Memory B cell (primary cell): ENCODE measurements at regions not wholly inside any gene's neighbourhood (a gene's known extent, or its start where the extent isn't known, plus 50 kb on each side); places are given as distances from the start of the nearest gene placed in this dataset.

Experiments
- ATAC-seq: fragments of 150-1000 bp; cut with Tn5 transposase; 2 replicates; pipeline ENCODE4 v1.10.0; 2021; ENCODE audit warnings: low read depth, mild to moderate bottlenecking, moderate library complexity
- DNase-seq, 2 donors: peaks; one replicate each; pipeline ENCODE4 v3.0.0; 2022; ENCODE audit warnings: low spot score in 2 of 2
- H3K27ac Mint-ChIP-seq: one replicate; pipeline ENCODE4 v1.8.0; 2022; ENCODE audit warnings: mild to moderate bottlenecking, moderate library complexity, mixed read lengths
- H3K27me3 Mint-ChIP-seq: one replicate; pipeline ENCODE4 v1.8.0; 2022; ENCODE audit warnings: mixed read lengths
- H3K36me3 Mint-ChIP-seq: one replicate; pipeline ENCODE4 v1.8.0; 2022; ENCODE audit warnings: mild to moderate bottlenecking, mixed read lengths
- H3K4me1 Mint-ChIP-seq: one replicate; pipeline ENCODE4 v1.8.0; 2022; ENCODE audit warnings: mixed read lengths
- H3K4me3 Mint-ChIP-seq: one replicate; pipeline ENCODE4 v1.8.0; 2022; ENCODE audit warnings: mild to moderate bottlenecking, moderate library complexity, mixed read lengths
- H3K9me3 Mint-ChIP-seq: one replicate; pipeline ENCODE4 v1.8.0; 2022; ENCODE audit warnings: mixed read lengths

GRCh38 chr19:31715249-31715945 is 366.2 kb upstream of the TSHZ3 start:
- H3K36me3 Mint-ChIP-seq = no peaks in the 10 kb centered on the region
- no peaks in the 10 kb centered on the region for H3K27me3 Mint-ChIP-seq
- no peak for DNase-seq
- H3K4me3 Mint-ChIP-seq = no peak overlapping the region
- peaks cover 5% of the 10 kb centered on the region for H3K9me3 Mint-ChIP-seq
- H3K27ac Mint-ChIP-seq = no peak overlapping the region
- no peaks in the 10 kb centered on the region for H3K4me1 Mint-ChIP-seq
- ATAC-seq = no peak

GRCh38 chr19:31716826-31717225 is 367.6 kb upstream of the TSHZ3 start:
- H3K27ac Mint-ChIP-seq = no peak overlapping the region
- H3K4me3 Mint-ChIP-seq = no peak overlapping the region
- no peaks in the 10 kb centered on the region for H3K36me3 Mint-ChIP-seq
- peaks cover 1% of the 10 kb centered on the region for H3K9me3 Mint-ChIP-seq
- ATAC-seq (no peak), DNase-seq (no peak)
- H3K4me1 Mint-ChIP-seq = no peaks in the 10 kb centered on the region
- H3K27me3 Mint-ChIP-seq = no peaks in the 10 kb centered on the region

GRCh38 chr19:31717269-31717923 is 368.2 kb upstream of the TSHZ3 start:
- Mint-ChIP-seq H3K27me3 (no peaks in the 10 kb centered on the region), H3K4me1 (no peaks in the 10 kb centered on the region), H3K27ac (no peak overlapping the region), H3K4me3 (no peak overlapping the region), H3K36me3 (no peaks in the 10 kb centered on the region), H3K9me3 (peaks cover 1% of the 10 kb centered on the region)
- DNase-seq = no peak
- no peak for ATAC-seq

- Mint-ChIP-seq H3K9me3 (peaks cover 1% of the 10 kb centered on the region), H3K27ac (no peak overlapping the region), H3K4me1 (no peaks in the 10 kb centered on the region), H3K4me3 (no peak overlapping the region), H3K36me3 (no peaks in the 10 kb centered on the region), H3K27me3 (no peaks in the 10 kb centered on the region)
- ATAC-seq (no peak), DNase-seq (no peak)
These were observed 368.8 kb upstream of the TSHZ3 start for GRCh38 chr19:31718032-31718431.

- no peak for ATAC-seq
- Mint-ChIP-seq H3K4me3 (no peak overlapping the region), H3K27ac (no peak overlapping the region), H3K27me3 (no peaks in the 10 kb centered on the region), H3K36me3 (no peaks in the 10 kb centered on the region), H3K4me1 (no peaks in the 10 kb centered on the region), H3K9me3 (peaks cover 1% of the 10 kb centered on the region)
- DNase-seq = no peak
These were observed 369.7 kb upstream of the TSHZ3 start for GRCh38 chr19:31718898-31719297.

- H3K27ac Mint-ChIP-seq = no peak overlapping the region
- no peak for DNase-seq
- H3K4me3 Mint-ChIP-seq = no peak overlapping the region
- H3K36me3 Mint-ChIP-seq = no peaks in the 10 kb centered on the region
- H3K4me1 Mint-ChIP-seq = no peaks in the 10 kb centered on the region
- H3K9me3 Mint-ChIP-seq = no peaks in the 10 kb centered on the region
- no peaks in the 10 kb centered on the region for H3K27me3 Mint-ChIP-seq
- ATAC-seq = no peak
These were observed 373.9 kb upstream of the TSHZ3 start for GRCh38 chr19:31723101-31723500.

- no peak overlapping the region for H3K27ac Mint-ChIP-seq
- no peak for ATAC-seq
- no peaks in the 10 kb centered on the region for H3K36me3 Mint-ChIP-seq
- no peaks in the 10 kb centered on the region for H3K4me1 Mint-ChIP-seq
- DNase-seq = no peak
- peaks cover 5% of the 10 kb centered on the region for H3K9me3 Mint-ChIP-seq
- H3K4me3 Mint-ChIP-seq = no peak overlapping the region
- H3K27me3 Mint-ChIP-seq = no peaks in the 10 kb centered on the region
These were observed 375.8 kb upstream of the TSHZ3 start for GRCh38 chr19:31725051-31725450.

GRCh38 chr19:31727536-31727935 is 378.3 kb upstream of the TSHZ3 start:
- no peak overlapping the region for H3K4me3 Mint-ChIP-seq
- no peaks in the 10 kb centered on the region for H3K4me1 Mint-ChIP-seq
- no peak overlapping the region for H3K27ac Mint-ChIP-seq
- H3K9me3 Mint-ChIP-seq = peaks cover 5% of the 10 kb centered on the region
- DNase-seq (no peak), ATAC-seq (no peak)
- H3K36me3 Mint-ChIP-seq = no peaks in the 10 kb centered on the region
- no peaks in the 10 kb centered on the region for H3K27me3 Mint-ChIP-seq

GRCh38 chr19:31730270-31730669 is 381.0 kb upstream of the TSHZ3 start:
- peaks cover 3% of the 10 kb centered on the region for H3K27me3 Mint-ChIP-seq
- DNase-seq (no peak), ATAC-seq (no peak)
- H3K9me3 Mint-ChIP-seq = peaks cover 12% of the 10 kb centered on the region
- no peak overlapping the region for H3K4me3 Mint-ChIP-seq
- H3K36me3 Mint-ChIP-seq = peaks cover 2% of the 10 kb centered on the region
- no peaks in the 10 kb centered on the region for H3K4me1 Mint-ChIP-seq
- H3K27ac Mint-ChIP-seq = no peak overlapping the region

GRCh38 chr19:31733591-31733990 is 384.4 kb upstream of the TSHZ3 start:
- peaks cover 3% of the 10 kb centered on the region for H3K27me3 Mint-ChIP-seq
- no peak for ATAC-seq

GRCh38 chr19:31742249-31742648 is 393.0 kb upstream of the TSHZ3 start:
- Mint-ChIP-seq H3K36me3 (no peaks in the 10 kb centered on the region), H3K27ac (no peak overlapping the region), H3K4me3 (no peak overlapping the region), H3K27me3 (no peaks in the 10 kb centered on the region), H3K9me3 (peaks cover 10% of the 10 kb centered on the region), H3K4me1 (no peaks in the 10 kb centered on the region)
- ATAC-seq = no peak
- DNase-seq = no peak

More at GRCh38 chr19:31733591-31733990, 384.4 kb upstream of the TSHZ3 start:
- Mint-ChIP-seq H3K27ac (no peak overlapping the region), H3K36me3 (peaks cover 2% of the 10 kb centered on the region), H3K4me3 (no peak overlapping the region), H3K9me3 (peaks cover 10% of the 10 kb centered on the region), H3K4me1 (no peaks in the 10 kb centered on the region)
- DNase-seq = no peak

- Mint-ChIP-seq H3K9me3 (peaks cover 8% of the 10 kb centered on the region), H3K27me3 (no peaks in the 10 kb centered on the region), H3K27ac (no peak overlapping the region), H3K4me1 (no peaks in the 10 kb centered on the region), H3K36me3 (no peaks in the 10 kb centered on the region), H3K4me3 (no peak overlapping the region)
- DNase-seq (no peak), ATAC-seq (no peak)
These were observed 396.5 kb upstream of the TSHZ3 start for GRCh38 chr19:31745731-31746130.

GRCh38 chr19:31749231-31749630 is 400.0 kb upstream of the TSHZ3 start:
- no peak overlapping the region for H3K27ac Mint-ChIP-seq
- H3K4me3 Mint-ChIP-seq = no peak overlapping the region
- ATAC-seq (no peak), DNase-seq (no peak)
- no peaks in the 10 kb centered on the region for H3K4me1 Mint-ChIP-seq
- no peaks in the 10 kb centered on the region for H3K36me3 Mint-ChIP-seq
- peaks cover 6% of the 10 kb centered on the region for H3K9me3 Mint-ChIP-seq
- no peaks in the 10 kb centered on the region for H3K27me3 Mint-ChIP-seq

GRCh38 chr19:31759359-31759758 is 410.1 kb upstream of the TSHZ3 start:
- Mint-ChIP-seq H3K36me3 (no peaks in the 10 kb centered on the region), H3K27ac (no peak overlapping the region), H3K4me1 (no peaks in the 10 kb centered on the region), H3K9me3 (peaks cover 6% of the 10 kb centered on the region), H3K4me3 (no peak overlapping the region), H3K27me3 (no peaks in the 10 kb centered on the region)
- DNase-seq (no peak), ATAC-seq (no peak)
